ENCODE measurements at regions not wholly inside any gene's neighbourhood (a gene's known extent, or its start where the extent isn't known, plus 50 kb on each side); places are given as distances from the start of the nearest gene placed in this dataset.
A peak's percentile ranks its signal among the peaks of the same experiment; 100 is the strongest.

GRCh38 chr5:15004506-15004905 lies 132.9 kb upstream of the ANKH start:
- H3K4ac ChIP-seq (ENCODE audit: low read depth, low read length): peak overlapping the region; percentile 49
- no peak overlapping the region for H3K14ac ChIP-seq (replicated peaks; ENCODE audit: low read depth, low read length)
- dilution Hi-C loops (cut with HindIII; ENCODE audit: low sequenced_read_pairs, unreplicated experiment): no loop called here
- in situ Hi-C loops (cut with MboI; ENCODE audit: low sequenced_read_pairs): loop anchor here (5.0 to 25.0 kb wide), 3 partner anchors 130 to 592 kb away; partner anchors contain the start of gene ANKH
- no peak for DNase-seq
- H4K91ac ChIP-seq (ENCODE audit: insufficient read depth, low read depth, low read length): peak overlapping the region; percentile 19; the same call in 1 of the 2 replicates
- H3K4me1 ChIP-seq (ENCODE audit: control insufficient read depth, insufficient read depth, low read length): peaks cover 5% of the 10 kb centered on the region
- no peak overlapping the region for H3K27ac ChIP-seq (ENCODE audit: insufficient read depth, low read length)
- intact Hi-C loops (cut with micrococcal nuclease): no loop called here
- no peak overlapping the region for H3K4me3 ChIP-seq (ENCODE audit: insufficient read depth, low read depth, low read length)
- H2AFZ ChIP-seq (replicated peaks; ENCODE audit: low read length, poor library complexity): no peak overlapping the region
- H3K9ac ChIP-seq (ENCODE audit: low read depth, low read length): no peak overlapping the region
- H3K9me3 ChIP-seq (ENCODE audit: control insufficient read depth, insufficient read depth, low read length): no peaks in the 10 kb centered on the region
- no peak overlapping the region; the same call in 1 of the 2 replicates for H3K18ac ChIP-seq (ENCODE audit: low read depth, low read length)
- ATAC-seq (ENCODE audit: low read depth): no peak
- no peak for TF ChIP-seq NFE2L2 (IDR thresholded peaks at IDR 0.05; ENCODE audit: low read depth, low read length)
- TF ChIP-seq RAD21 (IDR thresholded peaks at IDR 0.05; ENCODE audit: low read length): no peak
- TF ChIP-seq CEBPB (IDR thresholded peaks at IDR 0.05; ENCODE audit: low read depth, low read length): no peak
- TF ChIP-seq, protein P1, sequence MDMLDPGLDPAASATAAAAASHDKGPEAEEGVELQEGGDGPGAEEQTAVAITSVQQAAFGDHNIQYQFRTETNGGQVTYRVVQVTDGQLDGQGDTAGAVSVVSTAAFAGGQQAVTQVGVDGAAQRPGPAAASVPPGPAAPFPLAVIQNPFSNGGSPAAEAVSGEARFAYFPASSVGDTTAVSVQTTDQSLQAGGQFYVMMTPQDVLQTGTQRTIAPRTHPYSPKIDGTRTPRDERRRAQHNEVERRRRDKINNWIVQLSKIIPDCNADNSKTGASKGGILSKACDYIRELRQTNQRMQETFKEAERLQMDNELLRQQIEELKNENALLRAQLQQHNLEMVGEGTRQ (IDR thresholded peaks at IDR 0.05; ENCODE audit: low read depth, low read length): no peak
- TF ChIP-seq FOS (IDR thresholded peaks at IDR 0.05; ENCODE audit: low read depth, low read length): no peak
- TF ChIP-seq, protein P2, sequence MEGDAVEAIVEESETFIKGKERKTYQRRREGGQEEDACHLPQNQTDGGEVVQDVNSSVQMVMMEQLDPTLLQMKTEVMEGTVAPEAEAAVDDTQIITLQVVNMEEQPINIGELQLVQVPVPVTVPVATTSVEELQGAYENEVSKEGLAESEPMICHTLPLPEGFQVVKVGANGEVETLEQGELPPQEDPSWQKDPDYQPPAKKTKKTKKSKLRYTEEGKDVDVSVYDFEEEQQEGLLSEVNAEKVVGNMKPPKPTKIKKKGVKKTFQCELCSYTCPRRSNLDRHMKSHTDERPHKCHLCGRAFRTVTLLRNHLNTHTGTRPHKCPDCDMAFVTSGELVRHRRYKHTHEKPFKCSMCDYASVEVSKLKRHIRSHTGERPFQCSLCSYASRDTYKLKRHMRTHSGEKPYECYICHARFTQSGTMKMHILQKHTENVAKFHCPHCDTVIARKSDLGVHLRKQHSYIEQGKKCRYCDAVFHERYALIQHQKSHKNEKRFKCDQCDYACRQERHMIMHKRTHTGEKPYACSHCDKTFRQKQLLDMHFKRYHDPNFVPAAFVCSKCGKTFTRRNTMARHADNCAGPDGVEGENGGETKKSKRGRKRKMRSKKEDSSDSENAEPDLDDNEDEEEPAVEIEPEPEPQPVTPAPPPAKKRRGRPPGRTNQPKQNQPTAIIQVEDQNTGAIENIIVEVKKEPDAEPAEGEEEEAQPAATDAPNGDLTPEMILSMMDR (conservative IDR thresholded peaks at IDR 0.05; ENCODE audit: low read depth, low read length): no peak
- no peak for TF ChIP-seq ELK1 (IDR thresholded peaks at IDR 0.05; ENCODE audit: borderline replicate concordance, low read depth, low read length)
- no peak for TF ChIP-seq POLR2A (IDR thresholded peaks at IDR 0.05; ENCODE audit: low read depth, low read length)
- no peak for TF ChIP-seq RCOR1 (IDR thresholded peaks at IDR 0.05; ENCODE audit: insufficient replicate concordance, low read length)
- TF ChIP-seq RFX5 (IDR thresholded peaks at IDR 0.05; ENCODE audit: low read depth, low read length): no peak
- TF ChIP-seq SMC3 (IDR thresholded peaks at IDR 0.05; ENCODE audit: low read depth, low read length): no peak
- TF ChIP-seq CHD1 (IDR thresholded peaks at IDR 0.05; ENCODE audit: low read depth, low read length): no peak
- no peak for TF ChIP-seq MAZ (IDR thresholded peaks at IDR 0.05; ENCODE audit: borderline replicate concordance, low read depth, low read length)
- TF ChIP-seq MXI1 (IDR thresholded peaks at IDR 0.05; ENCODE audit: borderline replicate concordance, low read depth, low read length): no peak
- no peak for TF ChIP-seq MAFK (IDR thresholded peaks at IDR 0.05; ENCODE audit: low read depth, low read length)
- no peaks in the 10 kb centered on the region for H3K36me3 ChIP-seq (ENCODE audit: control insufficient read depth, insufficient read depth, low read length)
- no peak overlapping the region for H3K23ac ChIP-seq (ENCODE audit: low read depth, low read length)
- peaks cover 5% of the 10 kb centered on the region; the same call in 1 of the 2 replicates for H3K27me3 ChIP-seq (ENCODE audit: control insufficient read depth, insufficient read depth, low read length)
- ChIA-PET POLR2A (ENCODE audit: unreplicated experiment) (no interaction called here), CTCF (interaction anchor here (1.4 to 3.9 kb wide), 3 partner anchors 16 to 319 kb away, joined by 4 to 30 read pairs (median 5); no protein-coding TSS in a partner anchor)
- H4K5ac ChIP-seq (ENCODE audit: low read depth, low read length): peak overlapping the region; percentile 12
- H4K8ac ChIP-seq (ENCODE audit: low read depth in 2 of 2, low read length in 2 of 2): no peak overlapping the region
- peak overlapping the region; percentile 68 for H2BK120ac ChIP-seq (ENCODE audit: low read depth, low read length)
- no TSS peak for BruUV-seq (replicated peaks)
- peak overlapping the region; percentile 51; the same call in 1 of the 2 replicates for H2BK20ac ChIP-seq (ENCODE audit: low read depth, low read length)
- no peak overlapping the region for H2AK9ac ChIP-seq (replicated peaks; ENCODE audit: low read depth, low read length, poor library complexity)
- no peak overlapping the region for H3K4me2 ChIP-seq (ENCODE audit: low read depth, low read length)
- peak overlapping the region; percentile 9; the same call in 2 of the 3 replicates for H2BK15ac ChIP-seq (ENCODE audit: low read depth, low read length)
- H3K9me1 ChIP-seq (ENCODE audit: insufficient read depth, low read length): no peaks in the 10 kb centered on the region; the same call in 1 of the 2 replicates
- no peaks in the 10 kb centered on the region for H3K79me1 ChIP-seq (ENCODE audit: low read depth in 1 of 2, low read length in 2 of 2)
- H4K20me1 ChIP-seq (ENCODE audit: insufficient read depth, low read length): no peaks in the 10 kb centered on the region
- no peak overlapping the region for H3K56ac ChIP-seq (ENCODE audit: extremely low read depth, insufficient read depth, low read length)
- no peak overlapping the region for H2BK5ac ChIP-seq (ENCODE audit: low read depth, low read length, poor library complexity, severe bottlenecking)
- peak overlapping the region; percentile 3; the same call in 1 of the 2 replicates for H2AK5ac ChIP-seq (ENCODE audit: low read depth, low read length)

All from IMR-90 (cell line).